Heart right ventricle (tissue), 16 donors: ENCODE measurements at regions not wholly inside any gene's neighbourhood (a gene's known extent, or its start where the extent isn't known, plus 50 kb on each side); places are given as distances from the start of the nearest gene placed in this dataset.
"Not testable (repeated sequence)": the region's sequence is repeated elsewhere in the genome, so short reads cannot be mapped to it uniquely, and the experiment has no call there.

Source experiments
- ATAC-seq, 8 donors: fragments of 200-7000 bp; cut with Tn5 transposase; one replicate each; pipeline ENCODE4 v1.9.1; 2020; ENCODE audit warnings: mild to moderate bottlenecking in 8 of 8, moderate library complexity in 8 of 8, moderate number of reproducible peaks in 1 of 8
- DNase-seq, 2 donors: peaks; one replicate each; pipeline ENCODE4 v3.0.0-alpha.2; 2020
- H3K27ac ChIP-seq, 10 donors: fragments of 200-600 bp; sonication (generic) in 2 of 10; one replicate each; pipeline versions ENCODE4 v1.5.0 to v1.8.0; 2020 to 2022; ENCODE audit warnings: mild to moderate bottlenecking in 3 of 10
- H3K27me3 ChIP-seq, 7 donors: fragments of 200-600 bp; one replicate each; pipeline ENCODE4 v1.8.0; 2021 to 2022; ENCODE audit warnings: mild to moderate bottlenecking in 2 of 7
- H3K36me3 ChIP-seq, 9 donors: fragments of 200-600 bp; sonication (generic) in 1 of 9; one replicate each; pipeline versions ENCODE4 v1.5.0 to v1.8.0; 2020 to 2022; ENCODE audit warnings: mild to moderate bottlenecking in 2 of 9
- H3K4me1 ChIP-seq, 9 donors: fragments of 200-600 bp; sonication (generic) in 1 of 9; one replicate each; pipeline versions ENCODE4 v1.5.0 to v1.8.0; 2020 to 2022; ENCODE audit warnings: mild to moderate bottlenecking in 4 of 9
- H3K4me3 ChIP-seq, 10 donors: fragments of 200-600 bp; sonication (generic) in 2 of 10; one replicate each; pipeline versions ENCODE4 v1.5.0 to v1.8.0; 2020 to 2022; ENCODE audit warnings: mild to moderate bottlenecking in 7 of 10, moderate library complexity in 2 of 10
- H3K9me3 ChIP-seq, 11 donors: fragments of 200-600 bp in 10 of 11; sonication (generic) in 2 of 11; one replicate each; pipeline versions ENCODE4 v1.5.0 to v1.8.0; 2013 to 2022; ENCODE audit warnings: mild to moderate bottlenecking in 2 of 11, control low read depth in 1 of 11, moderate library complexity in 1 of 11
- CTCF ChIP-seq, 9 donors: fragments of 200-600 bp; sonication (generic) in 2 of 9; IDR thresholded peaks; one replicate each; pipeline versions ENCODE4 v1.5.0 to v1.8.0; 2021 to 2022; ENCODE audit warnings: antibody characterized with exemption in 9 of 9, mild to moderate bottlenecking in 5 of 9, moderate library complexity in 1 of 9
- WGBS, 2 donors: extraction: QIAGEN DNeasy Blood & Tissue Kit; methylation state at CpG; one replicate each; pipeline ENCODE4 v1.1.7; 2013; ENCODE audit warnings: inconsistent platforms in 1 of 2; 5-methylcytosine and 5-hydroxymethylcytosine counted together
- intact Hi-C, 10 donors: fragments of 100-400 bp; cut with DNase I; formaldehyde crosslinking; loops; one replicate each; pipeline versions ENCODE4 v1.11.1 to v1.14.2; 2022
- donor health status: Arrhythmogenic right ventricular cardiomyopathy.
- donor health status: ischemic (EF 13 %, LVEDD 7.1; RV severe dilation, severe dysfunction).
- donor health status: healthy with polysubstance abuse.
- donor health status: DM: no; HTN: yes; CAD: no.
- donor health status: DM: no; HTN: no; CAD: no.
- donor health status: ischemic (EF 25% LVEDD 6.9; RV normal size, moderate dysfunction).
- donor health status: ischemic (EF 25% LVEDD 5.7; RV mildly dilated, moderate dysfunction).
- donor health status: healthy.
- donor health status: DM: yes; HTN: yes; CAD: no.
- donor health status: Ischemic cardiomyopathy.
- donor health status: ischemic (EF 35%, LVEDD 5.7; RV mildly dilated, moderate dysfunction).
- donor health status: nonischemic (EF 11% LVEDD 7.7; RV severe dilation, severe dysfunction).
- donor health status: DM: yes; HTN: yes; CAD: no.
- donor health status: PGD.
- donor health status: ischemic (EF 29% LVEDD 5.4; RV normal size, mild dysfunction).
- donor health status: nonischemic (EF 23%, LVEDD 6.1; RV moderate dilation, normal function).

- Histone ChIP-seq H3K36me3 (no peaks in the 10 kb centered on the region), H3K4me1 (peaks cover 0 to 4% (median 0%) of the 10 kb centered on the region in 9 donors), H3K9me3 (peaks cover 0 to 5% (median 0%) of the 10 kb centered on the region in 11 donors), H3K27ac (no peak overlapping the region), H3K4me3 (no peak overlapping the region), H3K27me3 (no peaks in the 10 kb centered on the region)
- 55 to 59% methylated on average over 4 of the region's 4 CpGs for WGBS, 2 donors
- no peak for ATAC-seq
- no peak for DNase-seq
- no peak for TF ChIP-seq CTCF (IDR thresholded peaks at IDR 0.05)
- intact Hi-C loops: loop anchor here in 1 of 10 donors (10.0 kb wide), 1 partner anchor 225 kb away; no protein-coding TSS in a partner anchor
These were observed 270.2 kb downstream of the PAPSS1 start for GRCh38 chr4:107449611-107450369.

GRCh38 chr4:107442538-107443111 lies 277.4 kb downstream of the PAPSS1 start:
- H3K27ac ChIP-seq: no peak overlapping the region
- 93 to 94% methylated on average over 3 of the region's 3 CpGs for WGBS, 2 donors
- peaks cover 0 to 5% (median 0%) of the 10 kb centered on the region in 11 donors for H3K9me3 ChIP-seq
- H3K4me1 ChIP-seq: no peaks in the 10 kb centered on the region
- H3K36me3 ChIP-seq: no peaks in the 10 kb centered on the region
- no peak for TF ChIP-seq CTCF (IDR thresholded peaks at IDR 0.05)
- intact Hi-C loops: loop anchor here in 1 of 10 donors (10.0 kb wide), 1 partner anchor 232 kb away; no protein-coding TSS in a partner anchor
- H3K4me3 ChIP-seq: no peak overlapping the region
- no peak for DNase-seq
- H3K27me3 ChIP-seq: no peaks in the 10 kb centered on the region
- no peak for ATAC-seq

- Histone ChIP-seq H3K4me3 (no peak overlapping the region), H3K27me3 (no peaks in the 10 kb centered on the region), H3K4me1 (no peaks in the 10 kb centered on the region), H3K27ac (no peak overlapping the region), H3K36me3 (no peaks in the 10 kb centered on the region), H3K9me3 (no peaks in the 10 kb centered on the region)
- ATAC-seq: no peak
- no peak for DNase-seq
- no peak for TF ChIP-seq CTCF (IDR thresholded peaks at IDR 0.05)
- 85 to 88% methylated on average over 3 of the region's 3 CpGs for WGBS, 2 donors
- intact Hi-C loops: no loop called here
These were observed 280.6 kb downstream of the PAPSS1 start for GRCh38 chr4:107439401-107439800.

- H3K36me3 ChIP-seq, H3K27ac ChIP-seq, DNase-seq, H3K9me3 ChIP-seq, H3K4me1 ChIP-seq, H3K27me3 ChIP-seq, ATAC-seq, H3K4me3 ChIP-seq, intact Hi-C loops: not testable (repeated sequence)
- 48 to 66% methylated on average over 1 of the region's 1 CpG for WGBS, 2 donors
These were observed 283.6 kb downstream of the PAPSS1 start for GRCh38 chr4:107436471-107436870.

- ATAC-seq: no peak
- H3K4me3 ChIP-seq: no peak overlapping the region
- H3K27me3 ChIP-seq: peaks cover 0 to 4% (median 0%) of the 10 kb centered on the region in 7 donors
- no peaks in the 10 kb centered on the region for H3K4me1 ChIP-seq
- no peak for DNase-seq
- H3K27ac ChIP-seq: no peak overlapping the region
- TF ChIP-seq CTCF (IDR thresholded peaks at IDR 0.05): no peak
- H3K9me3 ChIP-seq: no peaks in the 10 kb centered on the region
- H3K36me3 ChIP-seq: no peaks in the 10 kb centered on the region
- intact Hi-C loops: no loop called here
These were observed 287.6 kb downstream of the PAPSS1 start for GRCh38 chr4:107432451-107432850.
